ENCODE measurements at regions not wholly inside any gene's neighbourhood (a gene's known extent, or its start where the extent isn't known, plus 50 kb on each side); places are given as distances from the start of the nearest gene placed in this dataset.

- Histone ChIP-seq H3K27ac (no peak overlapping the region), H3K27me3 (peaks cover 9% of the 10 kb centered on the region), H3K4me3 (no peak overlapping the region), H3K9me3 (replicated peaks in 1 of 3) (no peaks in the 10 kb centered on the region), H3K4me1 (replicated peaks in 1 of 2) (no peaks in the 10 kb centered on the region), H3K36me3 (replicated peaks in 1 of 2) (no peaks in the 10 kb centered on the region)
- DNase-seq = no peak
- TF ChIP-seq POLR2A (IDR thresholded peaks at IDR 0.05) (no peak), CTCF (IDR thresholded peaks at IDR 0.05) (no peak)
- 47 to 62% (median 55%) methylated on average over 9 of the region's 9 CpGs for WGBS, 4 donors
- intact Hi-C loops (cut with DNase I) = no loop called here
These were observed 319.7 kb downstream of the UACA start for GRCh38 chr15:70443486-70444273.

GRCh38 chr15:70442616-70443321 is 320.6 kb downstream of the UACA start:
- Histone ChIP-seq H3K27ac (no peak overlapping the region), H3K9me3 (replicated peaks in 1 of 3) (no peaks in the 10 kb centered on the region), H3K4me3 (no peak overlapping the region), H3K27me3 (peaks cover 9% of the 10 kb centered on the region), H3K36me3 (replicated peaks in 1 of 2) (no peaks in the 10 kb centered on the region), H3K4me1 (replicated peaks in 1 of 2) (no peaks in the 10 kb centered on the region)
- no peak for DNase-seq
- 71 to 78% (median 76%) methylated on average over 13 of the region's 13 CpGs for WGBS, 4 donors
- intact Hi-C loops (cut with DNase I) = no loop called here
- TF ChIP-seq CTCF (IDR thresholded peaks at IDR 0.05) = no peak
- TF ChIP-seq POLR2A (IDR thresholded peaks at IDR 0.05) = no peak

GRCh38 chr15:70442211-70442610 is 321.1 kb downstream of the UACA start:
- DNase-seq = no peak
- 80 to 85% (median 81%) methylated on average over 13 of the region's 13 CpGs for WGBS, 4 donors
- no peaks in the 10 kb centered on the region for H3K9me3 ChIP-seq (replicated peaks in 1 of 3)
- TF ChIP-seq POLR2A (IDR thresholded peaks at IDR 0.05) (no peak), CTCF (IDR thresholded peaks at IDR 0.05) (no peak)
- H3K27ac ChIP-seq = no peak overlapping the region
- intact Hi-C loops (cut with DNase I) = no loop called here
- no peaks in the 10 kb centered on the region for H3K36me3 ChIP-seq (replicated peaks in 1 of 2)
- H3K27me3 ChIP-seq = peaks cover 9% of the 10 kb centered on the region
- H3K4me1 ChIP-seq (replicated peaks in 1 of 2) = no peaks in the 10 kb centered on the region
- H3K4me3 ChIP-seq = no peak overlapping the region

- no peak for TF ChIP-seq CTCF (IDR thresholded peaks at IDR 0.05)
- TF ChIP-seq POLR2A (IDR thresholded peaks at IDR 0.05) = no peak
- Histone ChIP-seq H3K9me3 (replicated peaks in 1 of 3) (no peaks in the 10 kb centered on the region), H3K4me3 (no peak overlapping the region), H3K36me3 (replicated peaks in 1 of 2) (no peaks in the 10 kb centered on the region), H3K27me3 (peaks cover 7% of the 10 kb centered on the region), H3K27ac (no peak overlapping the region), H3K4me1 (replicated peaks in 1 of 2) (no peaks in the 10 kb centered on the region)
- no peak for DNase-seq
- intact Hi-C loops (cut with DNase I) = no loop called here
- 81 to 91% (median 88%) methylated on average over 10 of the region's 10 CpGs for WGBS, 4 donors
These were observed 322.8 kb downstream of the UACA start for GRCh38 chr15:70440416-70441138.
